PFSK-1 (cell line): ENCODE measurements at regions not wholly inside any gene's neighbourhood (a gene's known extent, or its start where the extent isn't known, plus 50 kb on each side); places are given as distances from the start of the nearest gene placed in this dataset.

ENCODE experiments used
- FOXP2 ChIP-seq: optimal IDR thresholded peaks from 2 replicates; pipeline ENCODE3; 2011; ENCODE audit warnings: borderline replicate concordance, control low read depth, inconsistent platforms; ENCODE audit not compliant: insufficient read depth; ENCODE audit errors: extremely low read length, extremely low read depth
- POLR2AphosphoS5 ChIP-seq: IDR thresholded peaks from 2 replicates; pipeline ENCODE4 v1.6.1; 2012; ENCODE audit warnings: low read depth, mild to moderate bottlenecking, control low read depth, low read length, moderate library complexity
- SIN3A ChIP-seq: IDR thresholded peaks from 2 replicates; pipeline ENCODE4 v1.6.1; 2012; ENCODE audit warnings: mild to moderate bottlenecking, low read length, moderate library complexity, borderline replicate concordance; ENCODE audit not compliant: insufficient read depth
- TAF1 ChIP-seq: IDR thresholded peaks from 2 replicates; pipeline ENCODE4 v1.6.1; 2012; ENCODE audit warnings: low read length, control low read depth, borderline replicate concordance; ENCODE audit not compliant: insufficient read depth
- TF ChIP-seq, protein P1 (sequence below), 2 experiments: IDR thresholded peaks; 2 replicates each; pipeline versions ENCODE4 v1.6.1 to v1.8.0; 2011 to 2012; ENCODE audit warnings: low read depth in 2 of 2, low read length in 2 of 2, control low read depth in 1 of 2, inconsistent platforms in 1 of 2, mild to moderate bottlenecking in 1 of 2, moderate library complexity in 1 of 2; ENCODE audit not compliant: insufficient read depth in 1 of 2

- TF ChIP-seq, protein P1, sequence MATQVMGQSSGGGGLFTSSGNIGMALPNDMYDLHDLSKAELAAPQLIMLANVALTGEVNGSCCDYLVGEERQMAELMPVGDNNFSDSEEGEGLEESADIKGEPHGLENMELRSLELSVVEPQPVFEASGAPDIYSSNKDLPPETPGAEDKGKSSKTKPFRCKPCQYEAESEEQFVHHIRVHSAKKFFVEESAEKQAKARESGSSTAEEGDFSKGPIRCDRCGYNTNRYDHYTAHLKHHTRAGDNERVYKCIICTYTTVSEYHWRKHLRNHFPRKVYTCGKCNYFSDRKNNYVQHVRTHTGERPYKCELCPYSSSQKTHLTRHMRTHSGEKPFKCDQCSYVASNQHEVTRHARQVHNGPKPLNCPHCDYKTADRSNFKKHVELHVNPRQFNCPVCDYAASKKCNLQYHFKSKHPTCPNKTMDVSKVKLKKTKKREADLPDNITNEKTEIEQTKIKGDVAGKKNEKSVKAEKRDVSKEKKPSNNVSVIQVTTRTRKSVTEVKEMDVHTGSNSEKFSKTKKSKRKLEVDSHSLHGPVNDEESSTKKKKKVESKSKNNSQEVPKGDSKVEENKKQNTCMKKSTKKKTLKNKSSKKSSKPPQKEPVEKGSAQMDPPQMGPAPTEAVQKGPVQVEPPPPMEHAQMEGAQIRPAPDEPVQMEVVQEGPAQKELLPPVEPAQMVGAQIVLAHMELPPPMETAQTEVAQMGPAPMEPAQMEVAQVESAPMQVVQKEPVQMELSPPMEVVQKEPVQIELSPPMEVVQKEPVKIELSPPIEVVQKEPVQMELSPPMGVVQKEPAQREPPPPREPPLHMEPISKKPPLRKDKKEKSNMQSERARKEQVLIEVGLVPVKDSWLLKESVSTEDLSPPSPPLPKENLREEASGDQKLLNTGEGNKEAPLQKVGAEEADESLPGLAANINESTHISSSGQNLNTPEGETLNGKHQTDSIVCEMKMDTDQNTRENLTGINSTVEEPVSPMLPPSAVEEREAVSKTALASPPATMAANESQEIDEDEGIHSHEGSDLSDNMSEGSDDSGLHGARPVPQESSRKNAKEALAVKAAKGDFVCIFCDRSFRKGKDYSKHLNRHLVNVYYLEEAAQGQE (IDR thresholded peaks at IDR 0.05; ENCODE audit: insufficient read depth in 1 of 2, low read depth in 2 of 2, low read length in 2 of 2), result no peak
- no peak for TF ChIP-seq FOXP2
- TF ChIP-seq POLR2AphosphoS5, result no peak
- no peak for TF ChIP-seq SIN3A
- TF ChIP-seq TAF1, result no peak
These were observed 296.5 kb upstream of the TMEM132C start for GRCh38 chr12:127970491-127970890.

GRCh38 chr12:127980585-127980984 lies 286.4 kb upstream of the TMEM132C start:
- no peak for TF ChIP-seq TAF1
- no peak for TF ChIP-seq POLR2AphosphoS5
- no peak for TF ChIP-seq SIN3A
- TF ChIP-seq FOXP2, result no peak
- TF ChIP-seq, protein P1 (IDR thresholded peaks at IDR 0.05; ENCODE audit: insufficient read depth in 1 of 2, low read depth in 2 of 2, low read length in 2 of 2), result no peak

- TF ChIP-seq TAF1 (no peak), POLR2AphosphoS5 (no peak), SIN3A (no peak), FOXP2 (no peak)
- TF ChIP-seq, protein P1 (IDR thresholded peaks at IDR 0.05; ENCODE audit: insufficient read depth in 1 of 2, low read depth in 2 of 2, low read length in 2 of 2), result no peak
These were observed 285.1 kb upstream of the TMEM132C start for GRCh38 chr12:127981875-127982274.

DNA sequence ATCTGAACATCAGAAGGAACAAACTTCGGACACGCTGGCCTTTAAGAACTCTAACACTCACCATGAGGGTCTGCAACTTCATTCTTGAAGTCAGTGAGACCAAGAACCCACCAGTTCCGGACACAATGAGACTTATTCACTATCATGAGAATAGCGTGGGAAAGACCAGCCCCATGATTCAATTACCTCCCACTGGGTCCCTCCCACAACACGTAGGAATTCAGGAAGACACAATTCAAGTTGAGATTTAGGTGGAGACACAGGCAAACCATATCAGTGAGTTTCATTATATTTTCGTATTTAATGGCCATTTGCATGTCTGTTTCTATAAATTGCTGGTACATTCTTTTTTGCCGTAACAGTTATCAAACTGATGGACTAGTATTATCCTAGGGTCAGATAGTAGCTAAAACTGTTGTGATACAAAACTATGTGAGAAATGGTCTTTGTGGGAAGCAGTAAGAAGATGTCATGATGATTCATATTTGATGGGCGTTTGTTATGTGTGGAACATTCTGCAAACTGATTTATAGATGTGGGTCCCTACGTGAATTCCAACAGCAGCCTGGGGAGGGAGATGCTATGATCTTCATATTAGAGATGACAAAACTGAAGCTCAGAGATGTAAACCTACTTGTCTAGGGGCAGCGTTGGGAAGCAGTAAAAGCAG lies 282.4 kb upstream of the TMEM132C start:
- TF ChIP-seq FOXP2, result no peak
- TF ChIP-seq TAF1, result no peak
- TF ChIP-seq, protein P1 (IDR thresholded peaks at IDR 0.05; ENCODE audit: insufficient read depth in 1 of 2, low read depth in 2 of 2, low read length in 2 of 2), result no peak
- TF ChIP-seq POLR2AphosphoS5, result no peak
- TF ChIP-seq SIN3A, result no peak
